Neural progenitor cell (in vitro differentiated cells): ENCODE measurements at regions not wholly inside any gene's neighbourhood (a gene's known extent, or its start where the extent isn't known, plus 50 kb on each side); places are given as distances from the start of the nearest gene placed in this dataset.

Source experiments
- DNase-seq: peaks from one replicate; pipeline ENCODE4 v3.0.0-alpha.2; 2016; ENCODE audit warnings: low spot score
- H2AFZ ChIP-seq: fragments of 200-600 bp; sonication (generic); replicated peaks from 2 replicates; pipeline ENCODE4 v1.6.1; 2016; ENCODE audit warnings: antibody characterized with exemption
- H3F3A ChIP-seq: fragments of 200-600 bp; sonication (generic); 2 replicates; pipeline ENCODE4 v1.6.1; 2016; ENCODE audit warnings: antibody characterized with exemption, low read depth
- H3K27ac ChIP-seq: fragments of 200-600 bp; sonication (generic); 2 replicates; pipeline ENCODE4 v1.5.1; 2016; ENCODE audit warnings: mild to moderate bottlenecking
- H3K27me3 ChIP-seq: fragments of 200-600 bp; sonication (generic); 2 replicates; pipeline ENCODE4 v1.6.1; 2016; ENCODE audit warnings: mild to moderate bottlenecking, moderate library complexity
- H3K36me3 ChIP-seq: fragments of 200-600 bp; sonication (generic); 2 replicates; pipeline ENCODE4 v1.5.1; 2016
- H3K4me1 ChIP-seq: fragments of 200-600 bp; sonication (generic); 2 replicates; pipeline ENCODE4 v1.6.1; 2016; ENCODE audit warnings: mixed run types
- H3K4me2 ChIP-seq: fragments of 200-600 bp; sonication (generic); 2 replicates; pipeline ENCODE4 v1.6.1; 2016
- H3K4me3 ChIP-seq: fragments of 200-600 bp; sonication (generic); 2 replicates; pipeline ENCODE4 v1.5.1; 2016
- H3K79me2 ChIP-seq: fragments of 200-600 bp; sonication (generic); 2 replicates; pipeline ENCODE4 v1.6.1; 2016; ENCODE audit warnings: low read depth
- H3K9ac ChIP-seq: fragments of 200-600 bp; sonication (generic); 2 replicates; pipeline ENCODE4 v1.6.1; 2016
- H3K9me3 ChIP-seq: fragments of 200-600 bp; sonication (generic); 2 replicates; pipeline ENCODE4 v1.5.1; 2016; ENCODE audit warnings: low read depth
- H4K20me1 ChIP-seq: fragments of 200-600 bp; sonication (generic); 2 replicates; pipeline ENCODE4 v1.6.1; 2016; ENCODE audit warnings: low read depth
- H3K27ac Mint-ChIP-seq: 3 replicates; pipeline ENCODE4 v1.8.0; 2021; ENCODE audit warnings: mixed read lengths
- H3K27me3 Mint-ChIP-seq: 2 replicates; pipeline ENCODE4 v1.8.0; 2022; ENCODE audit warnings: low read depth, mild to moderate bottlenecking, inconsistent platforms, moderate library complexity, mixed read lengths; ENCODE audit not compliant: insufficient read depth
- H3K36me3 Mint-ChIP-seq: 3 replicates; pipeline ENCODE4 v1.8.0; 2021; ENCODE audit warnings: mixed read lengths
- H3K4me1 Mint-ChIP-seq: 3 replicates; pipeline ENCODE4 v1.8.0; 2021; ENCODE audit warnings: mixed read lengths
- H3K4me3 Mint-ChIP-seq: 3 replicates; pipeline ENCODE4 v1.8.0; 2021; ENCODE audit warnings: mild to moderate bottlenecking, moderate library complexity, mixed read lengths
- H3K9me3 Mint-ChIP-seq: 3 replicates; pipeline ENCODE4 v1.8.0; 2020; ENCODE audit warnings: mixed read lengths
- EZH2 ChIP-seq: fragments of 200-600 bp; sonication (generic); IDR thresholded peaks from 2 replicates; pipeline ENCODE4 v1.6.1; 2017; ENCODE audit warnings: antibody characterized with exemption, mild to moderate bottlenecking, moderate library complexity
- EZH2phosphoT487 ChIP-seq: fragments of 200-600 bp; sonication (generic); IDR thresholded peaks from 2 replicates; pipeline ENCODE4 v1.6.1; 2017; ENCODE audit warnings: antibody characterized with exemption
- TF ChIP-seq, protein P1 (sequence below): fragments of 200-600 bp; sonication (generic); IDR thresholded peaks from 2 replicates; pipeline ENCODE4 v1.5.1; 2017; ENCODE audit warnings: antibody characterized with exemption, mild to moderate bottlenecking

DNA sequence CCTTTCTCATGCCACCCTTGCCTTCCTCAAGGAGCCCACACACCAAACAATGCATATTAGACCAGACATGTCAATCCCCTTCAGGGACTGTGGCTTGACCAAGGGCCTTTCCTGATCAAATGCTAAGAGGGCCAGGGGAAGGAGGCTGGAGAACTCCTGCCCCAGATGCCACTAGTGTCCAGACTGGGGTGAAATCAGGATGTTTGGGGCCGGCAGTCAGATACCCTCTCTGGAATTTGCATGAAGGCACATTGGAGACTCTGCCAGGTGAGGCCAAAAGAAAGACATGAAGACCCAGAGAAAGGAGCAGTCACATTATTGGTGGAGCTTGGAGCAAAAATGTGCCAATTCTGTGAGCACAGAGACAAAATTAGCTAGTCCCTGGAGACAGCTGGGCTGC is 154.1 kb downstream of the TLE3 start:
- TF ChIP-seq, protein P1, sequence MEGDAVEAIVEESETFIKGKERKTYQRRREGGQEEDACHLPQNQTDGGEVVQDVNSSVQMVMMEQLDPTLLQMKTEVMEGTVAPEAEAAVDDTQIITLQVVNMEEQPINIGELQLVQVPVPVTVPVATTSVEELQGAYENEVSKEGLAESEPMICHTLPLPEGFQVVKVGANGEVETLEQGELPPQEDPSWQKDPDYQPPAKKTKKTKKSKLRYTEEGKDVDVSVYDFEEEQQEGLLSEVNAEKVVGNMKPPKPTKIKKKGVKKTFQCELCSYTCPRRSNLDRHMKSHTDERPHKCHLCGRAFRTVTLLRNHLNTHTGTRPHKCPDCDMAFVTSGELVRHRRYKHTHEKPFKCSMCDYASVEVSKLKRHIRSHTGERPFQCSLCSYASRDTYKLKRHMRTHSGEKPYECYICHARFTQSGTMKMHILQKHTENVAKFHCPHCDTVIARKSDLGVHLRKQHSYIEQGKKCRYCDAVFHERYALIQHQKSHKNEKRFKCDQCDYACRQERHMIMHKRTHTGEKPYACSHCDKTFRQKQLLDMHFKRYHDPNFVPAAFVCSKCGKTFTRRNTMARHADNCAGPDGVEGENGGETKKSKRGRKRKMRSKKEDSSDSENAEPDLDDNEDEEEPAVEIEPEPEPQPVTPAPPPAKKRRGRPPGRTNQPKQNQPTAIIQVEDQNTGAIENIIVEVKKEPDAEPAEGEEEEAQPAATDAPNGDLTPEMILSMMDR = no peak
- TF ChIP-seq EZH2 (no peak), EZH2phosphoT487 (no peak)
- no peaks in the 10 kb centered on the region for H3K27me3 ChIP-seq
- peaks cover 5% of the 10 kb centered on the region for H3F3A ChIP-seq
- no peak overlapping the region for H3K27ac ChIP-seq
- H3K79me2 ChIP-seq = no peaks in the 10 kb centered on the region
- Mint-ChIP-seq H3K9me3 (no peaks in the 10 kb centered on the region), H3K27me3 (peaks cover 5% of the 10 kb centered on the region), H3K4me3 (no peak overlapping the region), H3K4me1 (peaks cover 21% of the 10 kb centered on the region), H3K36me3 (peaks cover 1% of the 10 kb centered on the region), H3K27ac (no peak overlapping the region)
- H3K36me3 ChIP-seq = no peaks in the 10 kb centered on the region
- H3K9me3 ChIP-seq = no peaks in the 10 kb centered on the region
- no peak overlapping the region for H3K4me2 ChIP-seq
- no peak overlapping the region for H3K9ac ChIP-seq
- H3K4me1 ChIP-seq = peaks cover 9% of the 10 kb centered on the region
- no peaks in the 10 kb centered on the region for H4K20me1 ChIP-seq
- no peak overlapping the region for H3K4me3 ChIP-seq
- no peak overlapping the region for H2AFZ ChIP-seq
- DNase-seq = no peak

DNA sequence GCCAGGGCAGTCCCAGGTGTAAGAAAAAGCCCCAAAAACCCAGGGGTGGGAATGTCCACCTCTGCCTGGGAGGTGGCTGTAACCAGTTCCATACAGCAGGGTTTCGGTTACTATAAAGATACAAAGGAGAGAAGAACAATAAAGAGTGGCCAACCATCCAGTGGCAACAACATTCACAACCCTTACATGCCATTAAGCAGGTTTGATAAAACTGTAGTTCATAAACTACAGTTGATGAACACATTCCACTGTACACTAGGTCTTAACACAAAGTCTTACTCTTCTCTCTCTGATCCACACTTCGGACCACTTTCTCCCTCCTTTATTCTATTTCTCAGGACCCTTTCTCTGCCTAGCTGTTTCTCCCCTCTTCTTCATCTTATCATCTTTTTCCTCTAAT is 152.0 kb downstream of the TLE3 start:
- no peak overlapping the region for H3K27ac ChIP-seq
- no peaks in the 10 kb centered on the region for H3K79me2 ChIP-seq
- H3F3A ChIP-seq = no peaks in the 10 kb centered on the region
- H3K9me3 ChIP-seq = no peaks in the 10 kb centered on the region
- peaks cover 1% of the 10 kb centered on the region for H3K36me3 Mint-ChIP-seq
- H3K4me1 ChIP-seq = no peaks in the 10 kb centered on the region
- peaks cover 9% of the 10 kb centered on the region for H3K4me1 Mint-ChIP-seq
- H3K4me3 Mint-ChIP-seq = no peak overlapping the region
- TF ChIP-seq, protein P1 = no peak
- TF ChIP-seq EZH2 = no peak
- TF ChIP-seq EZH2phosphoT487 = no peak
- no peak overlapping the region for H3K4me3 ChIP-seq
- no peaks in the 10 kb centered on the region for H3K27me3 ChIP-seq
- H3K27me3 Mint-ChIP-seq = peaks cover 3% of the 10 kb centered on the region
- no peaks in the 10 kb centered on the region for H3K9me3 Mint-ChIP-seq
- no peak overlapping the region for H3K9ac ChIP-seq
- no peak overlapping the region for H3K4me2 ChIP-seq
- H3K27ac Mint-ChIP-seq = no peak overlapping the region
- no peaks in the 10 kb centered on the region for H3K36me3 ChIP-seq
- H2AFZ ChIP-seq = no peak overlapping the region
- no peak for DNase-seq
- no peaks in the 10 kb centered on the region for H4K20me1 ChIP-seq

DNA sequence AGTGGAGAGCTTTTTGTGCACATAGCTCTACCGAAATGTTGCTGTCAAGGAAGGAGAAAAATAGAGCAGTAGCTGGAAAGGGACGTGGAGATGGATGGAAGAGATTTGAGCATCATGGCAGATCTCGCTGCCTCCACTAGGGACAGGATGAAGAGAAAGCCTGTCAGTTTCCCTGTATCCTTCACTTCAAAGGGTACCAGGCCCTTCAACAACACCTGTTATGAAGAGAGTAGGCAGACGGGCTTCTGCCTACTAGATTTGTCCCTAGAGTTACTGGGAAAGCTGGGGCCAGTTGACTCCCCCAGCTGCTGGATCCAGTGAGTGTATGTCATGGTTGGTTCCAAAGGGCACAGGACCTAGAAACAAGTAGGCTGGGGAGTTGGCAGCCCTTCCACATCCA is 150.8 kb downstream of the TLE3 start:
- H3K27me3 Mint-ChIP-seq = peaks cover 3% of the 10 kb centered on the region
- no peak overlapping the region for H3K4me3 Mint-ChIP-seq
- no peaks in the 10 kb centered on the region for H3K4me1 ChIP-seq
- no peak overlapping the region for H3K4me3 ChIP-seq
- H4K20me1 ChIP-seq = no peaks in the 10 kb centered on the region
- no peaks in the 10 kb centered on the region for H3K9me3 ChIP-seq
- no peak overlapping the region for H2AFZ ChIP-seq
- H3K27ac Mint-ChIP-seq = no peak overlapping the region
- H3K36me3 Mint-ChIP-seq = peaks cover 1% of the 10 kb centered on the region
- no peak for DNase-seq
- H3K9ac ChIP-seq = no peak overlapping the region
- H3K79me2 ChIP-seq = no peaks in the 10 kb centered on the region
- H3K9me3 Mint-ChIP-seq = no peaks in the 10 kb centered on the region
- H3K36me3 ChIP-seq = no peaks in the 10 kb centered on the region
- peaks cover 6% of the 10 kb centered on the region for H3K4me1 Mint-ChIP-seq
- no peak overlapping the region for H3K27ac ChIP-seq
- no peak overlapping the region for H3K4me2 ChIP-seq
- no peaks in the 10 kb centered on the region for H3K27me3 ChIP-seq
- TF ChIP-seq, protein P1 = no peak
- TF ChIP-seq EZH2 (no peak), EZH2phosphoT487 (no peak)
- H3F3A ChIP-seq = no peaks in the 10 kb centered on the region
